ENCODE measurements at regions not wholly inside any gene's neighbourhood (a gene's known extent, or its start where the extent isn't known, plus 50 kb on each side); places are given as distances from the start of the nearest gene placed in this dataset.

DNA sequence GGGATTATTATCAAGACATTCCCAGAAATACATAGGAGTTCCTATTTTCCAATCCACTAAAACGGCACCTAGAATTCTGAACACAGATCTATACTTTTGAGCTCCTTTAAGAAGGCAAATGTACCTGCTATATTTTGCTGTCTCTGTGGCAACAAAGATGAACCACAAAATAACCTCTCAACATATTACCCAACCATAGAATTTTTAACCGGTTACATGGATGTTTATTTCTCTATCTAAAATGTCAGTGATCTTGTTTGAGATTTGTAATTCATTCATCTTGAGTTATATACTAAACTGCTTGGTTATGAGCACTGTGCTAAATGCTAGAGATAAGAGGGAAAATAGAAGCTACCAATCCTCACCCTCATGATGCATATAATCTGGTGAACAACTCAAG is 117.5 kb upstream of the HMGCLL1 start:
- Histone ChIP-seq H3K9me3 (ENCODE audit: low read length) (no peaks in the 10 kb centered on the region), H4K20me1 (ENCODE audit: insufficient read depth, low read length) (no peaks in the 10 kb centered on the region), H3K9me2 (ENCODE audit: insufficient read depth, low read length) (no peaks in the 10 kb centered on the region), H3K36me3 (ENCODE audit: insufficient read depth, low read length) (no peaks in the 10 kb centered on the region), H3K4me1 (ENCODE audit: insufficient read depth, low read length, poor library complexity, severe bottlenecking) (no peaks in the 10 kb centered on the region), H3K4me3 (ENCODE audit: low read depth, low read length, poor library complexity, severe bottlenecking) (no peak overlapping the region), H2AFZ (ENCODE audit: low read length) (no peak overlapping the region), H3K79me2 (ENCODE audit: insufficient read depth, low read depth, low read length) (no peaks in the 10 kb centered on the region), H3K27ac (ENCODE audit: low read depth, low read length, poor library complexity, severe bottlenecking) (no peak overlapping the region), H3K4me2 (ENCODE audit: low read length) (no peak overlapping the region)
- no peak for TF ChIP-seq CTCF (conservative IDR thresholded peaks at IDR 0.05; ENCODE audit: low read length)
- TF ChIP-seq EZH2phosphoT487 (IDR thresholded peaks at IDR 0.05; ENCODE audit: borderline replicate concordance, low read depth, low read length): no peak
- BruUV-seq (replicated peaks): no TSS peak
- DNase-seq (ENCODE audit: low spot score): no peak
- POLR2A ChIA-PET: interaction anchor here (0.5 kb wide), 1 partner anchor 67 kb away, joined by 3 read pairs; no protein-coding TSS in a partner anchor
- CTCF ChIA-PET (ENCODE audit: unreplicated experiment): no interaction called here
- intact Hi-C loops (cut with micrococcal nuclease; ENCODE audit: unreplicated experiment): no loop called here

- Histone ChIP-seq H3K9me3 (ENCODE audit: low read length) (no peaks in the 10 kb centered on the region), H4K20me1 (ENCODE audit: insufficient read depth, low read length) (no peaks in the 10 kb centered on the region), H2AFZ (ENCODE audit: low read length) (no peak overlapping the region), H3K36me3 (ENCODE audit: insufficient read depth, low read length) (no peaks in the 10 kb centered on the region), H3K4me1 (ENCODE audit: insufficient read depth, low read length, poor library complexity, severe bottlenecking) (no peaks in the 10 kb centered on the region), H3K79me2 (ENCODE audit: insufficient read depth, low read depth, low read length) (no peaks in the 10 kb centered on the region), H3K9me2 (ENCODE audit: insufficient read depth, low read length) (no peaks in the 10 kb centered on the region), H3K27ac (ENCODE audit: low read depth, low read length, poor library complexity, severe bottlenecking) (no peak overlapping the region), H3K4me3 (ENCODE audit: low read depth, low read length, poor library complexity, severe bottlenecking) (no peak overlapping the region), H3K4me2 (ENCODE audit: low read length) (no peak overlapping the region)
- BruUV-seq (replicated peaks): no TSS peak
- DNase-seq (ENCODE audit: low spot score): no peak
- TF ChIP-seq EZH2phosphoT487 (IDR thresholded peaks at IDR 0.05; ENCODE audit: borderline replicate concordance, low read depth, low read length) (no peak), CTCF (conservative IDR thresholded peaks at IDR 0.05; ENCODE audit: low read length) (no peak)
- ChIA-PET CTCF (ENCODE audit: unreplicated experiment) (no interaction called here), POLR2A (interaction anchor here (0.5 kb wide), 1 partner anchor 67 kb away, joined by 3 read pairs; no protein-coding TSS in a partner anchor)
- intact Hi-C loops (cut with micrococcal nuclease; ENCODE audit: unreplicated experiment): no loop called here
These were observed 117.0 kb upstream of the HMGCLL1 start for GRCh38 chr6:55696041-55696440.

- Histone ChIP-seq H3K9me2 (ENCODE audit: insufficient read depth, low read length) (no peaks in the 10 kb centered on the region), H3K4me1 (ENCODE audit: insufficient read depth, low read length, poor library complexity, severe bottlenecking) (no peaks in the 10 kb centered on the region), H3K27ac (ENCODE audit: low read depth, low read length, poor library complexity, severe bottlenecking) (no peak overlapping the region), H3K36me3 (ENCODE audit: insufficient read depth, low read length) (no peaks in the 10 kb centered on the region), H3K4me2 (ENCODE audit: low read length) (no peak overlapping the region), H4K20me1 (ENCODE audit: insufficient read depth, low read length) (no peaks in the 10 kb centered on the region), H2AFZ (ENCODE audit: low read length) (no peak overlapping the region), H3K79me2 (ENCODE audit: insufficient read depth, low read depth, low read length) (no peaks in the 10 kb centered on the region), H3K4me3 (ENCODE audit: low read depth, low read length, poor library complexity, severe bottlenecking) (no peak overlapping the region), H3K9me3 (ENCODE audit: low read length) (no peaks in the 10 kb centered on the region)
- ChIA-PET CTCF (ENCODE audit: unreplicated experiment) (no interaction called here), POLR2A (no interaction called here)
- DNase-seq (ENCODE audit: low spot score): no peak
- no TSS peak for BruUV-seq (replicated peaks)
- intact Hi-C loops (cut with micrococcal nuclease; ENCODE audit: unreplicated experiment): no loop called here
- no peak for TF ChIP-seq EZH2phosphoT487 (IDR thresholded peaks at IDR 0.05; ENCODE audit: borderline replicate concordance, low read depth, low read length)
- TF ChIP-seq CTCF (conservative IDR thresholded peaks at IDR 0.05; ENCODE audit: low read length): no peak
These were observed 115.8 kb upstream of the HMGCLL1 start for GRCh38 chr6:55694759-55695158.

All from OCI-LY7 (cell line).